ENCODE measurements at regions not wholly inside any gene's neighbourhood (a gene's known extent, or its start where the extent isn't known, plus 50 kb on each side); places are given as distances from the start of the nearest gene placed in this dataset.

- TF ChIP-seq CEBPB (IDR thresholded peaks at IDR 0.05; ENCODE audit: low read depth, low read length) (no peak), CTCF (IDR thresholded peaks at IDR 0.05; ENCODE audit: control extremely low read depth in 1 of 3, insufficient read depth in 1 of 3, low read depth in 1 of 3, low read length in 3 of 3) (no peak), EZH2 (IDR thresholded peaks at IDR 0.05; ENCODE audit: low read depth, low read length, severe bottlenecking) (no peak), YY1 (IDR thresholded peaks at IDR 0.05; ENCODE audit: low read depth, low read length) (no peak), POLR2A (IDR thresholded peaks at IDR 0.05; ENCODE audit: control extremely low read depth in 1 of 2, low read depth in 2 of 2, low read length in 2 of 2) (no peak), MAFK (IDR thresholded peaks at IDR 0.05; ENCODE audit: low read depth, low read length) (no peak), TCF12 (IDR thresholded peaks at IDR 0.05; ENCODE audit: low read depth, low read length) (no peak), BRCA1 (IDR thresholded peaks at IDR 0.05; ENCODE audit: low read depth, low read length) (no peak)
Measured at GRCh38 chr2:2668681-2669265, 337.7 kb upstream of the MYT1L start.

All from H1 (cell line).